ENCODE measurements at regions not wholly inside any gene's neighbourhood (a gene's known extent, or its start where the extent isn't known, plus 50 kb on each side); places are given as distances from the start of the nearest gene placed in this dataset.

GRCh38 chr10:130709415-130709814 is 573.2 kb downstream of the GLRX3 start:
- TF ChIP-seq, protein P1, sequence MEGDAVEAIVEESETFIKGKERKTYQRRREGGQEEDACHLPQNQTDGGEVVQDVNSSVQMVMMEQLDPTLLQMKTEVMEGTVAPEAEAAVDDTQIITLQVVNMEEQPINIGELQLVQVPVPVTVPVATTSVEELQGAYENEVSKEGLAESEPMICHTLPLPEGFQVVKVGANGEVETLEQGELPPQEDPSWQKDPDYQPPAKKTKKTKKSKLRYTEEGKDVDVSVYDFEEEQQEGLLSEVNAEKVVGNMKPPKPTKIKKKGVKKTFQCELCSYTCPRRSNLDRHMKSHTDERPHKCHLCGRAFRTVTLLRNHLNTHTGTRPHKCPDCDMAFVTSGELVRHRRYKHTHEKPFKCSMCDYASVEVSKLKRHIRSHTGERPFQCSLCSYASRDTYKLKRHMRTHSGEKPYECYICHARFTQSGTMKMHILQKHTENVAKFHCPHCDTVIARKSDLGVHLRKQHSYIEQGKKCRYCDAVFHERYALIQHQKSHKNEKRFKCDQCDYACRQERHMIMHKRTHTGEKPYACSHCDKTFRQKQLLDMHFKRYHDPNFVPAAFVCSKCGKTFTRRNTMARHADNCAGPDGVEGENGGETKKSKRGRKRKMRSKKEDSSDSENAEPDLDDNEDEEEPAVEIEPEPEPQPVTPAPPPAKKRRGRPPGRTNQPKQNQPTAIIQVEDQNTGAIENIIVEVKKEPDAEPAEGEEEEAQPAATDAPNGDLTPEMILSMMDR (conservative IDR thresholded peaks at IDR 0.05), result no peak
- TF ChIP-seq ZFX (IDR thresholded peaks at IDR 0.05), result no peak
